Activated naive CD4-positive, alpha-beta T cell (primary cell): ENCODE measurements at regions not wholly inside any gene's neighbourhood (a gene's known extent, or its start where the extent isn't known, plus 50 kb on each side); places are given as distances from the start of the nearest gene placed in this dataset.
"Not testable (repeated sequence)": the region's sequence is repeated elsewhere in the genome, so short reads cannot be mapped to it uniquely, and the experiment has no call there.

Experiments
- DNase-seq, 4 experiments: peaks; one replicate each; lab custom pipeline; 2025; lab: John Stamatoyannopoulos, UW

GRCh38 chr1:157368941-157369340 lies 183.4 kb downstream of the FCRL5 start:
- DNase-seq: not testable (repeated sequence)

GRCh38 chr1:157368363-157368762 lies 184.0 kb downstream of the FCRL5 start:
- no peak for DNase-seq

- no peak for DNase-seq
Observed at GRCh38 chr1:157367870-157368269, 184.4 kb downstream of the FCRL5 start.

GRCh38 chr1:157367091-157367739 lies 185.1 kb downstream of the FCRL5 start:
- DNase-seq: no peak

- DNase-seq: no peak
Observed at GRCh38 chr1:157364612-157365011, 187.7 kb downstream of the FCRL5 start.

- no peak for DNase-seq
Observed at GRCh38 chr1:157363660-157364140, 188.6 kb downstream of the FCRL5 start.

GRCh38 chr1:157360023-157360390 lies 192.3 kb downstream of the FCRL5 start:
- no peak for DNase-seq

- DNase-seq: no peak
Observed at GRCh38 chr1:157359314-157360022, 192.8 kb downstream of the FCRL5 start.

GRCh38 chr1:157357111-157357510 lies 195.2 kb downstream of the FCRL5 start:
- DNase-seq: no peak

GRCh38 chr1:157356601-157357000 lies 195.7 kb downstream of the FCRL5 start:
- DNase-seq: no peak

- no peak for DNase-seq
Observed at GRCh38 chr1:157353546-157353945, 198.8 kb downstream of the FCRL5 start.

- DNase-seq: no peak
Observed at GRCh38 chr1:157352817-157353408, 199.4 kb downstream of the FCRL5 start.

- DNase-seq: no peak
Observed at GRCh38 chr1:157352216-157352615, 200.1 kb downstream of the FCRL5 start.

- not testable (repeated sequence) for DNase-seq
Observed at GRCh38 chr1:157351800-157352199, 200.5 kb downstream of the FCRL5 start.

- no peak for DNase-seq
Observed at GRCh38 chr1:157348538-157349480, 203.5 kb downstream of the FCRL5 start.

GRCh38 chr1:157347506-157347905 lies 204.8 kb downstream of the FCRL5 start:
- no peak for DNase-seq

GRCh38 chr1:157337785-157338184 lies 199.6 kb upstream of the ETV3 start:
- not testable (repeated sequence) for DNase-seq

GRCh38 chr1:157335056-157335455 lies 196.9 kb upstream of the ETV3 start:
- DNase-seq: no peak

GRCh38 chr1:157334041-157334440 lies 195.8 kb upstream of the ETV3 start:
- DNase-seq: no peak

GRCh38 chr1:157330177-157330576 lies 192.0 kb upstream of the ETV3 start:
- not testable (repeated sequence) for DNase-seq

GRCh38 chr1:157328120-157328519 lies 189.9 kb upstream of the ETV3 start:
- not testable (repeated sequence) for DNase-seq
